PFSK-1 (cell line): ENCODE measurements at regions not wholly inside any gene's neighbourhood (a gene's known extent, or its start where the extent isn't known, plus 50 kb on each side); places are given as distances from the start of the nearest gene placed in this dataset.

Source experiments
- FOXP2 ChIP-seq: optimal IDR thresholded peaks from 2 replicates; pipeline ENCODE3; 2011; ENCODE audit warnings: borderline replicate concordance, control low read depth, inconsistent platforms; ENCODE audit not compliant: insufficient read depth; ENCODE audit errors: extremely low read length, extremely low read depth
- POLR2AphosphoS5 ChIP-seq: IDR thresholded peaks from 2 replicates; pipeline ENCODE4 v1.6.1; 2012; ENCODE audit warnings: low read depth, mild to moderate bottlenecking, control low read depth, low read length, moderate library complexity
- REST ChIP-seq, 2 experiments: IDR thresholded peaks; 2 replicates each; pipeline versions ENCODE4 v1.6.1 to v1.8.0; 2011 to 2012; ENCODE audit warnings: low read depth in 2 of 2, low read length in 2 of 2, control low read depth in 1 of 2, inconsistent platforms in 1 of 2, mild to moderate bottlenecking in 1 of 2, moderate library complexity in 1 of 2; ENCODE audit not compliant: insufficient read depth in 1 of 2
- SIN3A ChIP-seq: IDR thresholded peaks from 2 replicates; pipeline ENCODE4 v1.6.1; 2012; ENCODE audit warnings: mild to moderate bottlenecking, low read length, moderate library complexity, borderline replicate concordance; ENCODE audit not compliant: insufficient read depth
- TAF1 ChIP-seq: IDR thresholded peaks from 2 replicates; pipeline ENCODE4 v1.6.1; 2012; ENCODE audit warnings: low read length, control low read depth, borderline replicate concordance; ENCODE audit not compliant: insufficient read depth

GRCh38 chr2:65804777-65805176, 372.4 kb upstream of the SPRED2 start:
- no peak for TF ChIP-seq TAF1
- TF ChIP-seq SIN3A = no peak
- TF ChIP-seq POLR2AphosphoS5 = no peak
- no peak for TF ChIP-seq REST (IDR thresholded peaks at IDR 0.05; ENCODE audit: insufficient read depth in 1 of 2, low read depth in 2 of 2, low read length in 2 of 2)
- no peak for TF ChIP-seq FOXP2
